ENCODE measurements at regions not wholly inside any gene's neighbourhood (a gene's known extent, or its start where the extent isn't known, plus 50 kb on each side); places are given as distances from the start of the nearest gene placed in this dataset.

DNA sequence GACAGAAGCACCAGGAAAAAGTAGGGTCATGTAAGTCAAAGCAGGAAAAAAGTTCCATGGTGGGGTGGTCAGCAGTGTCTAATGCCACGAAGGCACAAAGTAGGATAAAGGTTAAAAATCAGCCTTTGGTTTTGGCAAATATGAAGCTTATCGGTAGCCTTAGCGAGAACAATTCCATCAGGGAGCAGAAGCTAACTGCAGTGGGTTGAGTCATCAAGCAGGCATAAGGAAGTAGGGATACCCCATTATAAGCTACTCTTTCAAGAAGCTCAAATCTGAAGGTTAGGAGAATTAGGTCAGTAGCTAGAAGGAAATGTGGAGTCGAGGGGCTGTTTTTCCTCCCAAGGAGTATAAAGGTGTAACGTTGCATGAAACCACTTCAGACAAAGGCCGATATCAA is 57.5 kb upstream of the USPL1 start:
- TF ChIP-seq, protein P1, sequence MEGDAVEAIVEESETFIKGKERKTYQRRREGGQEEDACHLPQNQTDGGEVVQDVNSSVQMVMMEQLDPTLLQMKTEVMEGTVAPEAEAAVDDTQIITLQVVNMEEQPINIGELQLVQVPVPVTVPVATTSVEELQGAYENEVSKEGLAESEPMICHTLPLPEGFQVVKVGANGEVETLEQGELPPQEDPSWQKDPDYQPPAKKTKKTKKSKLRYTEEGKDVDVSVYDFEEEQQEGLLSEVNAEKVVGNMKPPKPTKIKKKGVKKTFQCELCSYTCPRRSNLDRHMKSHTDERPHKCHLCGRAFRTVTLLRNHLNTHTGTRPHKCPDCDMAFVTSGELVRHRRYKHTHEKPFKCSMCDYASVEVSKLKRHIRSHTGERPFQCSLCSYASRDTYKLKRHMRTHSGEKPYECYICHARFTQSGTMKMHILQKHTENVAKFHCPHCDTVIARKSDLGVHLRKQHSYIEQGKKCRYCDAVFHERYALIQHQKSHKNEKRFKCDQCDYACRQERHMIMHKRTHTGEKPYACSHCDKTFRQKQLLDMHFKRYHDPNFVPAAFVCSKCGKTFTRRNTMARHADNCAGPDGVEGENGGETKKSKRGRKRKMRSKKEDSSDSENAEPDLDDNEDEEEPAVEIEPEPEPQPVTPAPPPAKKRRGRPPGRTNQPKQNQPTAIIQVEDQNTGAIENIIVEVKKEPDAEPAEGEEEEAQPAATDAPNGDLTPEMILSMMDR (IDR thresholded peaks at IDR 0.05; ENCODE audit: low read length): no peak
- no peak for TF ChIP-seq EZH2 (optimal IDR thresholded peaks at IDR 0.05; ENCODE audit: low read depth, low read length)
